ENCODE measurements at regions not wholly inside any gene's neighbourhood (a gene's known extent, or its start where the extent isn't known, plus 50 kb on each side); places are given as distances from the start of the nearest gene placed in this dataset.

GRCh38 chr19:27765912-27766725 lies 1446.8 kb downstream of the UQCRFS1 start:
- DNase-seq (ENCODE audit: low read depth) = no peak
- no peak overlapping the region for H3K4me3 ChIP-seq (ENCODE audit: low read depth, low read length)
- TF ChIP-seq CTCF (conservative IDR thresholded peaks at IDR 0.05; ENCODE audit: low read depth, low read length) = no peak

GRCh38 chr19:27765397-27765796 lies 1447.6 kb downstream of the UQCRFS1 start:
- TF ChIP-seq CTCF (conservative IDR thresholded peaks at IDR 0.05; ENCODE audit: low read depth, low read length) = no peak
- H3K4me3 ChIP-seq (ENCODE audit: low read depth, low read length) = no peak overlapping the region
- no peak for DNase-seq (ENCODE audit: low read depth)

- DNase-seq (ENCODE audit: low read depth) = no peak
- H3K4me3 ChIP-seq (ENCODE audit: low read depth, low read length) = no peak overlapping the region
- TF ChIP-seq CTCF (conservative IDR thresholded peaks at IDR 0.05; ENCODE audit: low read depth, low read length) = no peak
These were observed 1448.7 kb downstream of the UQCRFS1 start for GRCh38 chr19:27764186-27764804.

- no peak for DNase-seq (ENCODE audit: low read depth)
- TF ChIP-seq CTCF (conservative IDR thresholded peaks at IDR 0.05; ENCODE audit: low read depth, low read length) = no peak
- no peak overlapping the region for H3K4me3 ChIP-seq (ENCODE audit: low read depth, low read length)
These were observed 1450.0 kb downstream of the UQCRFS1 start for GRCh38 chr19:27762933-27763332.

- no peak overlapping the region for H3K4me3 ChIP-seq (ENCODE audit: low read depth, low read length)
- no peak for TF ChIP-seq CTCF (conservative IDR thresholded peaks at IDR 0.05; ENCODE audit: low read depth, low read length)
- no peak for DNase-seq (ENCODE audit: low read depth)
These were observed 1453.1 kb downstream of the UQCRFS1 start for GRCh38 chr19:27759896-27760295.

GRCh38 chr19:27758626-27759505 lies 1454.1 kb downstream of the UQCRFS1 start:
- TF ChIP-seq CTCF (conservative IDR thresholded peaks at IDR 0.05; ENCODE audit: low read depth, low read length) = no peak
- DNase-seq (ENCODE audit: low read depth) = no peak

More at GRCh38 chr19:27758626-27759505, 1454.1 kb downstream of the UQCRFS1 start:
- H3K4me3 ChIP-seq (ENCODE audit: low read depth, low read length) = no peak overlapping the region

All from choroid plexus epithelial cell (primary cell).